VCaP (cell line): ENCODE measurements at regions not wholly inside any gene's neighbourhood (a gene's known extent, or its start where the extent isn't known, plus 50 kb on each side); places are given as distances from the start of the nearest gene placed in this dataset.

Source experiments
- H3K27ac ChIP-seq: fragments of 450-650 bp; 2 replicates; pipeline ENCODE4 v1.5.1; 2017
- CTCF ChIP-seq: fragments of 450-650 bp; conservative IDR thresholded peaks from 2 replicates; pipeline ENCODE4 v1.5.1; 2017; ENCODE audit warnings: mild to moderate bottlenecking, moderate library complexity

- TF ChIP-seq CTCF, result no peak
- H3K27ac ChIP-seq, result no peak overlapping the region
These were observed 130.9 kb upstream of the DEFB112 start for GRCh38 chr6:50180646-50181045.

DNA sequence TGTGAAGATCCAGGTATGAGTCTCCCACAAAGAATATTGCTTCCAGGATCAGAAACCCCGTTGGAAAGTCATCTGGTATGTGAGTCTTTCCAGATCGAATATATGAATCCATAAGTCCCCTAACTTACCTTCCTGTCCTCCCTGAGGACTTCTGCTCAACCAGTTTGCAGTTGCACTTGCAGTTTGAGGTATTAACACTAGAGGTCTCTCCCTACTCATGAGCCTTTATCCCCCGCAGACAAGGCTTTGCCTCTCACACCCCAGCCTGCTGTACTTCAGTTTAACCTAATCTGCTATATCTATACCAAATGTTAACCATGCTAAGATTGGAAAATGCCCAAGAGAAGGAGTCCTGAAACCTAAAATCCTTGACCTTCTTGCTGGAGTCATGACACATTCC, 135.3 kb upstream of the DEFB112 start:
- no peak overlapping the region for H3K27ac ChIP-seq
- TF ChIP-seq CTCF, result no peak

GRCh38 chr6:50187351-50187921, 137.7 kb upstream of the DEFB112 start:
- no peak overlapping the region for H3K27ac ChIP-seq
- TF ChIP-seq CTCF, result no peak

DNA sequence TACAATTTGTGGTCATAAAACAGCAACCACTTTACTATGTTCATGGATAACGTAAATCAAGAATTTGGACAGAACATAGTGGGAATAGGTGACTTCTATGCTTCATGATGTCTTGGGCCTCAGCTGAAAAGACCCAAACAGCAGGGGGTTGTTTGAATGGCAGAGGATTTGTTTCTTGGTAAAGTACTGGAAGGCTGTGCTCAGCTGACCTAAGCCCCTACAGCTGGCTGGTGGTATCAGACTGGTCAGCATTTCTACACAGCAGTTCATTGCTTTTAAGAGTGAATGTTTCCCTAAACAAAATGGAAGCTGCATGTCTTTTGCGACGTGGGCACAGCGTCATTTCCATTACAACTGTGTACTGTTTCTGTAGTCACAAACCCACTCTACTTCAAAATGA, 148.5 kb upstream of the DEFB112 start:
- TF ChIP-seq CTCF, result no peak
- H3K27ac ChIP-seq, result no peak overlapping the region

GRCh38 chr6:50202766-50203165, 153.0 kb upstream of the DEFB112 start:
- no peak for TF ChIP-seq CTCF
- no peak overlapping the region for H3K27ac ChIP-seq

DNA sequence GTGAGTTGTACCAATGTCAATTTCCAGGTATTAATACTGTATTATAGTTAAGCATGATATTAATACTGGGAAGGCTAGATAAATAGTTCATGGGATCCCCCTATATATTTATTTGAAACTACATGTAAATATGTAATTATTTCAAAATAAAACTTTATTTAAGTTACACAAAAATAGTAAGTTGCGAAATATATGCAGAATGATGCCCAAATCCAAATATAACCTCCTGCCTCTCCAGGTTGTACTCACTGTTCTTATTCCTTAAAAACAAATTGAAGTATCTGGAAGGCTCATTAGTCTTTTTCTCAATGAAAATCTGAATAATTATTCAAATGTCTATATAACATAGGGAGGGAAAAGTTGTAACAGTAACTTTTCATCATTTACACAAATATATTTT, 161.9 kb upstream of the DEFB112 start:
- no peak overlapping the region for H3K27ac ChIP-seq
- TF ChIP-seq CTCF, result no peak

- no peak for TF ChIP-seq CTCF
- H3K27ac ChIP-seq, result no peak overlapping the region
These were observed 163.4 kb upstream of the DEFB112 start for GRCh38 chr6:50213146-50213545.
